SHP77 (cell line): ENCODE measurements at regions not wholly inside any gene's neighbourhood (a gene's known extent, or its start where the extent isn't known, plus 50 kb on each side); places are given as distances from the start of the nearest gene placed in this dataset.

Source experiments
- DNase-seq, 2 experiments: peaks; one replicate each; lab custom pipeline; 2025; lab: John Stamatoyannopoulos, UW

GRCh38 chr4:189385579-189385978 lies 555.1 kb upstream of the FRG1 start:
- DNase-seq: no peak

DNA sequence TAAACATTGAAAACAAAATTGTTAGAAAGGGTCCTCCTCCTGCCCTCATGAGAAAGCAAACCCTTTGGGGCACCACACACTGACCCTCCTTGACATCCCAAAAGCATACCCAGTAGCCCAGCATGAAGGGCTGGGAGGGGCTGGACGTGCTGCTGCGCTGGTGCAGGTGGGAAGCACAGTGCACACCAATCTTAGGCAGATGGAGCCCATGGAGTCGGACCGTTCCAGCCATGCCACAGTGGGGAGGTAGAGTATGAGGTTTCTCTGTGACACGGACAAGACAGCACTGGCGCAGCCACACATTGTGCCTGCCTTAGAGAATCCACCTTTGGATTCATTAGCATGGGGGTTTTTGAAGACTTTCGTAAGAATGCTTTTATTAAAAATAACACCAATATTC lies 544.2 kb upstream of the FRG1 start:
- no peak for DNase-seq

- no peak for DNase-seq
Measured at GRCh38 chr4:189404271-189404670, 536.4 kb upstream of the FRG1 start.

- no peak for DNase-seq
Measured at GRCh38 chr4:189409158-189409557, 531.5 kb upstream of the FRG1 start.

DNA sequence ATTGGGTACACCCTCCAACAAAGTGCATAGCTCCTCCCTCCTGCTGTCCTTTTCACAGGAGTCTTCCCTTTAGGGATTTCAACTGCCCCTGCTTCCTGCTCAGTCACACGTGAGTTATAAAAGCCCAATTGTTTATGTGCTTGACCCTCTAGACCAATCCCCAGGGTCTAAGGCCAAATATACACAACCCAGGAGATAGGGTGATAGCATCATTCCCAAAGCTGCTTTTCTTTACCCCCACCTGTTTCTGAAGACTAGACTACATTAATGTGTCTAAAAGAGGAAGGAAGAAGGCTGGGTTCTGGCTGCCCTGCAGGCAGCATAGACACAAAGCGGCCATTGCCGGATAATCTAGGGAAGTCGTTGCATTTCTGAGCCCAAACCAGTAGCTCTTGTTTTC lies 526.7 kb upstream of the FRG1 start:
- DNase-seq: no peak

GRCh38 chr4:189420572-189420971 lies 520.1 kb upstream of the FRG1 start:
- no peak for DNase-seq

DNA sequence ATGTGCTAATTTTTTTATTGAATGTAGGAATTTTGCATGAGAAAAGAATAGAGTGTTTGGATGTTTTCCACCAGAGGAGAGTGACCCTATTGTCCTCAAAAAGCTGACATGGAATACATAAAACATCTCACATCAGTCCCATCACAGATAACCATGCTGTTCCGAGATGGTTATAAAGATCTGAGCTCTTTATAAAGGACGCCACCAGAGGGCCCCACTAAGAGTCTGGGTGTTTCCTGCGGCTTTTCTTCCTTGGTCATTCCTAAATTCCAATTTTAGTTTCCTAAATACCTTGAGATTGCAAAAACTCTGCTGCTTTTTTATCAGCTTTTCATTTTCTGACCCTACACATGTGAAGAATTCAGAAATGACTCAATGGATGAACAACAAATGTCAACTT lies 504.5 kb upstream of the FRG1 start:
- DNase-seq: no peak

DNA sequence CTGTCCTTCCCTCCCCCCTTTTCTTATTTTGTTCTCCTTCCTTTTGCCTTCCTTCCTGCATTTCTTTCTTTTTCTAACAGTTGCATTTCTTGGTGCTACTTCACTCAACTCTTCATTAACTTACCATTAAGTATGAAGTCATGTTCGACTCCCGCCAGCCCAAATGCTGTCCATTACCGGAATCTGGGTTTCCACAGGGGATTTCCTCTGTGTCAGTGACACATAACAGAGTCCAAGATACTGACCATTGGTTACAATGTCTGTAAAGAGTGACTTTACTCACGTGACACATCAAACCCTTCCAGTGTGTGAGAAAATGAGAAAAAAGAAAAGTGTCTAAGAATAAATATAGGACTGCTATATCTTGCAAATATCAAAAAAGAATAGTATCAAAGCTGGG lies 500.0 kb upstream of the FRG1 start:
- no peak for DNase-seq

- no peak for DNase-seq
Measured at GRCh38 chr4:189443341-189443740, 497.3 kb upstream of the FRG1 start.

DNA sequence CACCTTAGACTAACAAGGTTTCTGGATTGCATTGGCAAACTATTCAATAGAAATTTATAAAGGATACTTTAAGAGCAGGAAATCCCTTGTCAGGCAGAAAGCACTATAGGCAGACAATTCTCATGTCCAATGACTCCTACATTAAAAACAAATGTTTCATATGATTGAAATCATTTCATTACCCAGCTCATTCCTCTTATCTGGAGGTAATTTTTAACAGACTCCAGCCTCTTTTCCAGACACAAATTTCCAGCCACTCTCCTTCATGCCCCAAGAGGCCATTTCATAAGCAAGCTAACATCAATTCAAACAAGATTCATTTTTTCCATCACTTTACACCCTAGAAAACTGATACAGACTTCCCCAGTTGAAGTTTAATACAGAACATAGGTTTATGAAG lies 495.1 kb upstream of the FRG1 start:
- no peak for DNase-seq

GRCh38 chr4:189463734-189464133 lies 476.9 kb upstream of the FRG1 start:
- DNase-seq: no peak

GRCh38 chr4:189494407-189494806 lies 446.3 kb upstream of the FRG1 start:
- no peak for DNase-seq

DNA sequence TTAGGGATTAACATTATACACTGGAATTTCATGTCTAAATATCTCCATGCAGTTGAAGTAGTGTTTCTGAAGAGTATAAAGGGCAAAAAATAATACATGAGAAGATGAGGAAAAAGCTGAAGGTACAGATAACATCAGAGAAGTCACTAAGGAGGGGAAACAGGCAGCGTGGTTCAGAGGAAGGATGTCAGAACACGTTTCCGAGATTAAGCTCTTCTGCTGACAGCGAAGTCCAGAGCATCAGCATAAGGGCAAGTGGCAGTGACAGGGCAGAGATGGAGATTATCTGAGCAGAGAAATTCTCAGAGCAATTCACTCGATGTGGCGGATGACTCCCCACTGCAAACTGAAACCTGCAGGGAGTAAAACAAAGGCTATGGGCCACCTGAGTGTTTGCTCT lies 443.2 kb upstream of the FRG1 start:
- no peak for DNase-seq

- no peak for DNase-seq
Measured at GRCh38 chr4:189497996-189498395, 442.7 kb upstream of the FRG1 start.

DNA sequence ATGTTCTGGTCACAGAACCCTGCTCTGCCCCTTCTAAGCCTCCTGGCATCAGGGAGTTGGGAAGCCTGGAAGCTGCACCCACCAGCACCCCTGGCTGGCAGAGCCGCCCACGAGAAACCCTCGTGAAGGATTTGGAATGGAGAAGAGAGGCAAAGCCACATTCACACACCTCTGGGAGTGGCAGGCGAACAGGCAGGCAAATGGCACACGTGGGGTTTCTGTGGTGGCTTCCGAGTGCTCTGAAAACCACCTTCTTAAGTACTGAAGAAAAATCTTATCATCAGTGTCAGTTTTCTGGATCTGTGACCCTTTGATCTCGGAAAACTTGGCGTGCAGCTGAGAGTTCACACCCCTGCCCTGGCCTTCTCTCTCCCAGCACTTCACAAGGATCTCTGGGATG lies 442.2 kb upstream of the FRG1 start:
- DNase-seq: no peak

GRCh38 chr4:189499696-189500095 lies 441.0 kb upstream of the FRG1 start:
- DNase-seq: no peak

- DNase-seq: no peak
Measured at GRCh38 chr4:189500970-189501369, 439.7 kb upstream of the FRG1 start.

DNA sequence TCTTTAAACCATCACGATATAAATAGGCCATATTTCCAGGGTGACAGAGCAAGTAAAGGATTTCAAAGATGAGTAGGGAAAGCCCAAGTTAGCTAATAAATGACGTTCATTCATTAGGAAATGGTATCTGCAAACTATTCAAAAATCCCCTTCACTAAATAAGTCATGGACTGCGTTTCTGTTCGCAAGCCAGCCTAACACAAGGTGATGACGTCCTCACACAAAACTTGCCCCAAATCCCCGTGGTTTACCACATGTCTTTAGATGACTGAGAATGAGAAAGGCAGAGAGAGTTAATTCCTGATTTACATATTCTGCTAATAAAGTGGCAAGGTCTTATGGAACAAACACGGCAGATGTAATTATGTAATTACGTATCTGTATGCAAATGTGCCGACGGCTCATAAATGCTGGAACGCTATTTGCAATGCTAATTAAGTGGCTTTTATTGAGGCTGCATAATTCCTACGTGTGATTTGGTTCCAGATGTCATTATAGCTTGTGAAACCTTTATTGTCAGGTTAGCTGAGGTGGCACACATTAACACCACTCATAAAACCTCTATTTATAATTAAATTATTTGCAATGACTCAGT lies 437.7 kb upstream of the FRG1 start:
- DNase-seq: no peak

DNA sequence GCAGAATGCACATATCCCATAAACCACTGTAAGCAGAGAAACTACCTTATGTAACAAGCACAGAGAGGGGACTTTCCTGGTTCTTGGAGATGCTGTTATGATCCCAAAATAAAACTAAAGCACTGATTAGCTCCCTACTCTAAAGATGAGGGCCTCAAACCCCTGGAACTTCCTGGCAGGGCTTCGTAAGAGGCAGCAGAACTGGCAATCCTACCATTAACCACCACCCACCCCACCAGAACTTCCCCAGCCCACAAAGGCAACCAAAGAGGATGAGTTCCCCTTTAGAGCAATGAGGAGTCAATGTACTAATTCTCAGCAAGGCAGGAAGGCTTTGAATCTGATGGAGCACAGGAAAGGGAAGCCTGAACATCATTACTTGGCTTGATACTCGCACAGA lies 436.5 kb upstream of the FRG1 start:
- DNase-seq: no peak

GRCh38 chr4:189505380-189505779 lies 435.3 kb upstream of the FRG1 start:
- no peak for DNase-seq

DNA sequence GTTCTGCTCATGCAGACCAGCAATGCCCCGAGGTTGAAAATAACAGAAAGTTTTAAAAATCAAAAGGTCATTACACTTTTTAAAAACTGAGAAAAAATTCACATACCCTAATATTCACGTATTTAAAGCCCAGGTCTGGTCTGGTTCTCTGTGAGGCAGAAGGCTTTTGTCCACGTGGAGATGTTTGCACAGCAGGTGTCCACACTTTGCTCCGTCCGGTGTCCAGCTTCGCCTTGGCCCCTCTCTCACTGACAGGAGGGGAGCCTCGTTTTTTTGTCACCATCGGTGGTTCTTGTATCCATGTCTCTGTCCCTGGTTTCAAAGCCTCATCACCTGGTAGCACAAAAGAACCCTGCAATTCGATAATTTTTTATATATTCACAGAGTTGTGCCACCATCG lies 434.6 kb upstream of the FRG1 start:
- DNase-seq: no peak

- no peak for DNase-seq
Measured at GRCh38 chr4:189507060-189507459, 433.6 kb upstream of the FRG1 start.

GRCh38 chr4:189510601-189511000 lies 430.1 kb upstream of the FRG1 start:
- DNase-seq: no peak

DNA sequence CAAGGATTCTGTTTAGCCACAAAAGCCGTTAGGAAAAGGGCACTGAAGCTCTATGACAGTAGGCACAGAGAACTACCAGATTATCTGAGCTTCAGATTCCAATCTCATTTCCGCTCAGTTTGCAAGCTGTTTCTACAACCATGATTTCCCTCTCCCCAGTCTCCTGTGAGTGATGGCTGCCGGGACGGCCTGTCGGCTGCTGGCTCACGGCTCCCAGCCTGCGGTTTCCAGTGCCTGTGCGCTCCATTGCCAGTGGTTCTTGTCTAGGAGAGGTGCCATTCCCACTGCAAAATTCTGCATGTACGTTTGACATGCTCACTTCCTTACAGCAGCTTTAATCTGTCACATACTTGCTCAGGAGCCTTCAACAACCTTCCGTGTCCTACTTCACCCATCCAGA lies 429.1 kb upstream of the FRG1 start:
- DNase-seq: no peak

DNA sequence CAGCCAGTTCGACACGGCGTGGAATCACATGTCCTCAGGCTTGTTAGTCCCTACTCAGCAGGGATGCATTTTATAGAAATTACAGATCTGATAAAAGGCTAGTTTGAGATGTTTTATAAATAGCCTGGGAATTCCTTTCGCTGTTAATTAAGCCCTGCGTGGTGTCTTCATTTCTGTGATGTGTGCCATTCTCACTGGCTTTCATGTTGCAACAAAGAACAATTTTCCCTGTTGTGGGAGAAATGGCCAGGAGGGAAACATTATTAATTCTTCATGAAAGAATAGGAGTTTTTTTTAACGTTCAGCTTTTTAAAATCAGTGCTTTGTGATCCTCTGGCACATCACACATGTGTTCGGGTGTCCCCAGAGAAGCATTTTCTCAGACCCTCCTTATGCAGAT lies 427.3 kb upstream of the FRG1 start:
- no peak for DNase-seq
